GM19025 (cell line): ENCODE measurements at regions not wholly inside any gene's neighbourhood (a gene's known extent, or its start where the extent isn't known, plus 50 kb on each side); places are given as distances from the start of the nearest gene placed in this dataset.
"Not testable (repeated sequence)": the region's sequence is repeated elsewhere in the genome, so short reads cannot be mapped to it uniquely, and the experiment has no call there.

Source experiments
- ATAC-seq: cut with Tn5 transposase; IDR thresholded peaks from one replicate; pipeline ENCODE4 v1.9.1; 2021; ENCODE audit warnings: mild to moderate bottlenecking, low read depth, moderate library complexity; ENCODE audit not compliant: unreplicated experiment

GRCh38 chr10:117743509-117743908, 201.0 kb downstream of the EMX2 start:
- ATAC-seq, result no peak

- no peak for ATAC-seq
Observed at GRCh38 chr10:117745301-117745700, 202.8 kb downstream of the EMX2 start.

- ATAC-seq, result no peak
Observed at GRCh38 chr10:117746541-117747448, 204.2 kb downstream of the EMX2 start.

GRCh38 chr10:117747636-117748035, 205.1 kb downstream of the EMX2 start:
- no peak for ATAC-seq

GRCh38 chr10:117748058-117748457, 205.5 kb downstream of the EMX2 start:
- no peak for ATAC-seq

- ATAC-seq, result no peak
Observed at GRCh38 chr10:117750616-117751015, 208.1 kb downstream of the EMX2 start.

- ATAC-seq, result no peak
Observed at GRCh38 chr10:117751259-117751658, 208.7 kb downstream of the EMX2 start.

GRCh38 chr10:117752103-117752502, 209.6 kb downstream of the EMX2 start:
- ATAC-seq, result no peak

GRCh38 chr10:117754770-117755658, 212.5 kb downstream of the EMX2 start:
- no peak for ATAC-seq

- ATAC-seq, result no peak
Observed at GRCh38 chr10:117755659-117756014, 213.1 kb downstream of the EMX2 start.

- ATAC-seq, result no peak
Observed at GRCh38 chr10:117757086-117757720, 214.7 kb downstream of the EMX2 start.

GRCh38 chr10:117759266-117759665, 216.7 kb downstream of the EMX2 start:
- no peak for ATAC-seq

- ATAC-seq, result no peak
Observed at GRCh38 chr10:117761695-117762094, 219.1 kb downstream of the EMX2 start.

GRCh38 chr10:117762126-117762818, 219.7 kb downstream of the EMX2 start:
- no peak for ATAC-seq

- no peak for ATAC-seq
Observed at GRCh38 chr10:117762819-117763172, 220.2 kb downstream of the EMX2 start.

- ATAC-seq, result no peak
Observed at GRCh38 chr10:117763528-117763927, 221.0 kb downstream of the EMX2 start.

- no peak for ATAC-seq
Observed at GRCh38 chr10:117768333-117769042, 225.9 kb downstream of the EMX2 start.

GRCh38 chr10:117775526-117775925, 233.0 kb downstream of the EMX2 start:
- ATAC-seq, result no peak

- ATAC-seq, result not testable (repeated sequence)
Observed at GRCh38 chr10:117777222-117777621, 234.7 kb downstream of the EMX2 start.

GRCh38 chr10:117778241-117778640, 235.7 kb downstream of the EMX2 start:
- ATAC-seq, result no peak
